Astrocyte (in vitro differentiated cells and primary cell): ENCODE measurements at regions not wholly inside any gene's neighbourhood (a gene's known extent, or its start where the extent isn't known, plus 50 kb on each side); places are given as distances from the start of the nearest gene placed in this dataset.
A peak's percentile ranks its signal among the peaks of the same experiment; 100 is the strongest.

Source experiments
- DNase-seq: peaks from one replicate; pipeline ENCODE4 v3.0.0-alpha.2; 2010; ENCODE audit warnings: low read depth
- FAIRE-seq: peaks from 2 replicates; lab custom pipeline; 2011; peaks lifted over from hg19 to GRCh38; lab: Jason Lieb, UNC
- H2AFZ ChIP-seq: 2 replicates; pipeline ENCODE4 v1.6.0; 2012; ENCODE audit warnings: low read depth, low read length, inconsistent platforms
- H3K27ac ChIP-seq: 2 replicates; pipeline ENCODE4 v1.5.1; 2011; ENCODE audit warnings: low read depth, low read length, inconsistent platforms
- H3K27me3 ChIP-seq: 2 replicates; pipeline ENCODE4 v1.6.0; 2011; ENCODE audit warnings: low read length, inconsistent platforms; ENCODE audit not compliant: insufficient read depth
- H3K36me3 ChIP-seq: 2 replicates; pipeline ENCODE4 v1.5.1; 2011; ENCODE audit warnings: low read length, inconsistent platforms; ENCODE audit not compliant: insufficient read depth
- H3K4me1 ChIP-seq: 2 replicates; pipeline ENCODE4 v1.5.1; 2011; ENCODE audit warnings: low read length, inconsistent platforms; ENCODE audit not compliant: insufficient read depth
- H3K4me2 ChIP-seq: 2 replicates; pipeline ENCODE4 v1.6.0; 2012; ENCODE audit warnings: low read length, inconsistent platforms
- H3K4me3 ChIP-seq: 2 replicates; pipeline ENCODE4 v1.5.1; 2011; ENCODE audit warnings: low read depth, mild to moderate bottlenecking, low read length, inconsistent platforms; ENCODE audit not compliant: insufficient read depth
- H3K79me2 ChIP-seq: 2 replicates; pipeline ENCODE4 v1.6.0; 2012; ENCODE audit warnings: mild to moderate bottlenecking, low read length, inconsistent platforms; ENCODE audit not compliant: insufficient read depth
- H3K9ac ChIP-seq: 2 replicates; pipeline ENCODE4 v1.6.0; 2012; ENCODE audit warnings: mild to moderate bottlenecking, low read length, inconsistent platforms
- H3K9me3 ChIP-seq: 2 replicates; pipeline ENCODE4 v1.5.1; 2012; ENCODE audit warnings: low read depth, mild to moderate bottlenecking, low read length, inconsistent platforms; ENCODE audit not compliant: insufficient read depth
- H4K20me1 ChIP-seq: 2 replicates; pipeline ENCODE4 v1.6.0; 2012; ENCODE audit warnings: low read length, inconsistent platforms; ENCODE audit not compliant: insufficient read depth
- H3K27ac Mint-ChIP-seq: one replicate; pipeline ENCODE4 v1.8.0; 2021; ENCODE audit warnings: mild to moderate bottlenecking, mixed read lengths; ENCODE audit not compliant: unreplicated experiment
- H3K27me3 Mint-ChIP-seq: one replicate; pipeline ENCODE4 v1.8.0; 2021; ENCODE audit warnings: low read depth, mixed read lengths; ENCODE audit not compliant: unreplicated experiment
- H3K36me3 Mint-ChIP-seq: one replicate; pipeline ENCODE4 v1.8.0; 2021; ENCODE audit warnings: low read depth, mixed read lengths; ENCODE audit not compliant: unreplicated experiment
- H3K4me1 Mint-ChIP-seq: one replicate; pipeline ENCODE4 v1.8.0; 2021; ENCODE audit warnings: low read depth, mixed read lengths; ENCODE audit not compliant: unreplicated experiment
- H3K4me3 Mint-ChIP-seq: one replicate; pipeline ENCODE4 v1.8.0; 2021; ENCODE audit warnings: mild to moderate bottlenecking, moderate library complexity, mixed read lengths; ENCODE audit not compliant: unreplicated experiment
- H3K9me3 Mint-ChIP-seq: one replicate; pipeline ENCODE4 v1.8.0; 2021; ENCODE audit warnings: mild to moderate bottlenecking, mixed read lengths; ENCODE audit not compliant: unreplicated experiment
- EZH2 ChIP-seq: IDR thresholded peaks from 2 replicates; pipeline ENCODE4 v1.6.1; 2012; ENCODE audit warnings: mild to moderate bottlenecking, low read length, inconsistent platforms; ENCODE audit not compliant: insufficient read depth
- TF ChIP-seq, protein P1 (sequence below): IDR thresholded peaks from 2 replicates; pipeline ENCODE4 v1.5.1; 2011; ENCODE audit warnings: low read depth, mild to moderate bottlenecking, inconsistent platforms, low read length, moderate library complexity; ENCODE audit not compliant: insufficient read depth

- Mint-ChIP-seq H3K27me3 (no peaks in the 10 kb centered on the region), H3K27ac (no peak overlapping the region), H3K9me3 (no peaks in the 10 kb centered on the region), H3K4me1 (no peaks in the 10 kb centered on the region), H3K4me3 (no peak overlapping the region), H3K36me3 (no peaks in the 10 kb centered on the region)
- Histone ChIP-seq H3K9me3 (no peaks in the 10 kb centered on the region), H3K79me2 (no peaks in the 10 kb centered on the region), H3K4me3 (no peak overlapping the region), H3K4me2 (no peak overlapping the region), H3K9ac (no peak overlapping the region), H3K27me3 (no peaks in the 10 kb centered on the region), H4K20me1 (no peaks in the 10 kb centered on the region), H3K36me3 (no peaks in the 10 kb centered on the region), H3K4me1 (no peaks in the 10 kb centered on the region), H3K27ac (no peak overlapping the region), H2AFZ (no peak overlapping the region)
- DNase-seq (no peak), FAIRE-seq (no peak)
- TF ChIP-seq, protein P1, sequence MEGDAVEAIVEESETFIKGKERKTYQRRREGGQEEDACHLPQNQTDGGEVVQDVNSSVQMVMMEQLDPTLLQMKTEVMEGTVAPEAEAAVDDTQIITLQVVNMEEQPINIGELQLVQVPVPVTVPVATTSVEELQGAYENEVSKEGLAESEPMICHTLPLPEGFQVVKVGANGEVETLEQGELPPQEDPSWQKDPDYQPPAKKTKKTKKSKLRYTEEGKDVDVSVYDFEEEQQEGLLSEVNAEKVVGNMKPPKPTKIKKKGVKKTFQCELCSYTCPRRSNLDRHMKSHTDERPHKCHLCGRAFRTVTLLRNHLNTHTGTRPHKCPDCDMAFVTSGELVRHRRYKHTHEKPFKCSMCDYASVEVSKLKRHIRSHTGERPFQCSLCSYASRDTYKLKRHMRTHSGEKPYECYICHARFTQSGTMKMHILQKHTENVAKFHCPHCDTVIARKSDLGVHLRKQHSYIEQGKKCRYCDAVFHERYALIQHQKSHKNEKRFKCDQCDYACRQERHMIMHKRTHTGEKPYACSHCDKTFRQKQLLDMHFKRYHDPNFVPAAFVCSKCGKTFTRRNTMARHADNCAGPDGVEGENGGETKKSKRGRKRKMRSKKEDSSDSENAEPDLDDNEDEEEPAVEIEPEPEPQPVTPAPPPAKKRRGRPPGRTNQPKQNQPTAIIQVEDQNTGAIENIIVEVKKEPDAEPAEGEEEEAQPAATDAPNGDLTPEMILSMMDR = no peak
- no peak for TF ChIP-seq EZH2
These were observed 762.8 kb downstream of the VGLL3 start for GRCh38 chr3:86228101-86228500.

DNA sequence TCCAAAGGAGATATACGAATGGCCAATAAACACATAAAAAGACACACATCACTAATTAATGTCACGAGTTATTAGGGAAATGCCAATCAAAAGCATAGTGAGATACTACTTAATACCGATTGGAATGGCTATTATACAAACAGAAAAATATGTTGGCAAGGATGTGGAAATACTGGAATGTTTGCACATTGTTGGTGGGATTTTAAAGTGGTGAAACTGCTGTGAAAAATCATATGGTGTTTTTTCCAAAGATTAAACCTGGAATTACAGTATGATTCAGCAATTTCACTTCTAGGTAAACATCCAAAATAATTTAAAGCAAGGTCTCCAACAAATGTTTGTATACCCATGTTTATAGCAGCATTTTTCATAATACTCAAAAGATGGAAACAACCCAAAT, 765.5 kb downstream of the VGLL3 start:
- Histone ChIP-seq H2AFZ (no peak overlapping the region), H3K9ac (no peak overlapping the region), H3K79me2 (no peaks in the 10 kb centered on the region), H3K4me3 (no peak overlapping the region), H3K27me3 (no peaks in the 10 kb centered on the region), H3K27ac (peak overlapping the region; percentile 1), H3K36me3 (no peaks in the 10 kb centered on the region), H4K20me1 (no peaks in the 10 kb centered on the region), H3K4me1 (no peaks in the 10 kb centered on the region), H3K9me3 (no peaks in the 10 kb centered on the region), H3K4me2 (no peak overlapping the region)
- TF ChIP-seq, protein P1 = no peak
- no peak for TF ChIP-seq EZH2
- H3K27me3 Mint-ChIP-seq = no peaks in the 10 kb centered on the region
- H3K4me3 Mint-ChIP-seq = no peak overlapping the region
- H3K27ac Mint-ChIP-seq = peak overlapping the region; percentile 41
- no peaks in the 10 kb centered on the region for H3K4me1 Mint-ChIP-seq
- peak; percentile 35 for DNase-seq
- no peaks in the 10 kb centered on the region for H3K36me3 Mint-ChIP-seq
- no peak for FAIRE-seq
- no peaks in the 10 kb centered on the region for H3K9me3 Mint-ChIP-seq

- Histone ChIP-seq H3K36me3 (no peaks in the 10 kb centered on the region), H3K4me2 (no peak overlapping the region), H3K27me3 (no peaks in the 10 kb centered on the region), H3K9ac (no peak overlapping the region), H2AFZ (no peak overlapping the region), H4K20me1 (no peaks in the 10 kb centered on the region), H3K9me3 (no peaks in the 10 kb centered on the region), H3K4me1 (no peaks in the 10 kb centered on the region), H3K27ac (no peak overlapping the region), H3K4me3 (no peak overlapping the region), H3K79me2 (no peaks in the 10 kb centered on the region)
- no peak overlapping the region for H3K27ac Mint-ChIP-seq
- no peaks in the 10 kb centered on the region for H3K9me3 Mint-ChIP-seq
- no peak overlapping the region for H3K4me3 Mint-ChIP-seq
- H3K27me3 Mint-ChIP-seq = no peaks in the 10 kb centered on the region
- no peaks in the 10 kb centered on the region for H3K36me3 Mint-ChIP-seq
- FAIRE-seq (no peak), DNase-seq (no peak)
- H3K4me1 Mint-ChIP-seq = no peaks in the 10 kb centered on the region
- no peak for TF ChIP-seq EZH2
- TF ChIP-seq, protein P1 = no peak
These were observed 769.3 kb downstream of the VGLL3 start for GRCh38 chr3:86221601-86222000.
